GM21381 (cell line): ENCODE measurements at regions not wholly inside any gene's neighbourhood (a gene's known extent, or its start where the extent isn't known, plus 50 kb on each side); places are given as distances from the start of the nearest gene placed in this dataset.

Source experiments
- ATAC-seq: cut with Tn5 transposase; IDR thresholded peaks from one replicate; pipeline ENCODE4 v1.9.1; 2021; ENCODE audit warnings: mild to moderate bottlenecking, moderate library complexity; ENCODE audit not compliant: unreplicated experiment

DNA sequence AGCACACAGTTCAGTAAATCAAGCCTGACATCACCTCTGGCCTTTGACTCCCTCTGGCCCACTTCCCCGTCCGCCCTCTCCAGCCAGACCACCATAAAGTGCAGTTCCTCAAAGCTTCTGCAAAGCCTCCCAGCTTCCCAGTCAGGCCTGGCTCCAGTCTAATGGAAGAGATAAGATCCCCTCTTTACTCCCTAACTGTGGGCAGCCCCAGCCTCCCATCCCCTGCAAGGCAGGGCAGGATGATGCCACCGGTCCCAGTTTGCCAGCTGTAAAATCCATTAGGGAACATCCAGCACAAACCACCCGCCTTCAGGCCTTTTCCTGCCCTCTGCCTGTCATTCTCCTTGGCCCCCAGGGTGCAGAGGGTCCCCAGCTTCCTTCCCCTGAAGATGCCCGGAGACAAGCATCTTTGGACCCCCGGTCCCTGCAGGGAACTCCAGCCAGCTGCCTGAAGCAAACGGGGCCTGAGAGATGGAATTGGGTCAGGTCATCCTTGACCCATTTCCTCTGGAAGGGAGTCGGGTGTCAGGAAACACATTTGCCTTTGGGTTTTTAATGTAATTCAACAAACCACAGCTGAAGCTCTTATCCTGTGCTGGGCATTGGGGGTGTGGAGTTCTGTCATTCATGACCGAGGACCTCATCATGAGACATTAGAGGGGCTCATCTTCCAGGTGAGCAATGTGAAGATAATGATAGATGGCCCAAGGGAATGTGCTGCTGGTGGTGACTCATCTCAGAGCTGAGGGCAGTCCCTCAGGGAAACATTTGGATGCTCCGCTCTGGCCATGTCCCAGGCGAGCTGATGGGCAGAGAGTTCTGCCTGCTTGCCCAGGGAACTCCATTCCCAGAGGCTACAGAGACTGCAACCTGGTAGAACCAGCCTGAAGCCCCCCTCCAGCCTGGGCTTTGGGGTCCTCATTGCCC, 93.8 kb upstream of the CLMN start:
- ATAC-seq: no peak

DNA sequence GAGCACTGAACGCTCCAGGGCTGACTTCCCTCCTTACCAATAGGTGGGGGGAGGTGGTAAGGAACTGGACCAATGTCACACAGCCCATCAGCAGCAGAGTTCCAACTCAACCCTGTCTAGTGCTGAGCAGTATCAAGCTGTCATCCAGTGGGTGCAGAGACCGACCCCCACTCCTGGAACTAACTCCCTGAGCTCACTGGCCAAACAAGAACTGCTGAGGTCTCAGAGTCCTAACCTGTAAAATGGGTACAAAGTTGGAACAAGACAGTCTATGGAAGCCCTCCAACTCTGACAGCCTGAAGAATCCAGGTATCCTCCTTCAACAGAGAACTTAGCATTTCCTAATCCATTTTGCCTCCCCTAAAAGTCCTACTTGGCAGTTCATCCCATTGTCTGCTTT, 91.1 kb upstream of the CLMN start:
- no peak for ATAC-seq

DNA sequence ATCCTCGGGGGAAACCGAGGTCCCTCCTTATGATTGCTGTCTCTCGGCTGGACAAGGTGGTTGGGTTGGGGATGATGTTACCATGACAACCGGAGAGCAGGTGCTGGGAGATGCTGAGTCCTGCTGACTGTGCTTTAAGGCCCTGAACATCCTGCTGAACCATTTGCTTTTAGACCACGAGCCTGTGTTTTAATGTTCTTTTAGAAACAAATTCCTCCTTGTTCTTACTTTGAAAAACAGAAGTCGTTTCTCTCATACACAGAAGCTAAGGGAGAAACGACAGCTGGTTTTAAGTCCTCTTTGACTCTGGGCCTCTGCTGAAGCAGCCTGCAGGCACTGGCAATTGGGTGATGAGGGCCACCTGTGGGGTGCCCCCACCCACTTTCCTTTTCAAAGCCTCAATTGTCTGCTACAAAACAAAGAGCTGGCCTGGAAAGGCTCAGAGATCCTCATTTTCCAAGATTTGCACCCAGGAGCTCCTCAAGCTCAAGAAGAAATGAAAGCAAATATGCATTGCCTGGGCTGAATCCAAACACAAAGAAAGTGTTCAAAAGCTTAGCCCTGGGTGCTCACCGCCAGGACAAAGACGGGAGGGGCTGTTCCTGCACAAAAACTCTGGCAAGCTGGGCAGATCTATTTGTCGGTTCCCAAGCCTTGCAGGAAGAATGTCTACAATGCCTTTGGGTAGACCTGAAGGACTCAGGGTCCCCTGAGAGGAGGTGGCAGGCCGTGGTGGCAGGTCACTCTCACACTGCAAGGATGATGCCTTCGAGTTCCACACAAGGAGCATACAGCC, 90.0 kb upstream of the CLMN start:
- ATAC-seq: no peak

DNA sequence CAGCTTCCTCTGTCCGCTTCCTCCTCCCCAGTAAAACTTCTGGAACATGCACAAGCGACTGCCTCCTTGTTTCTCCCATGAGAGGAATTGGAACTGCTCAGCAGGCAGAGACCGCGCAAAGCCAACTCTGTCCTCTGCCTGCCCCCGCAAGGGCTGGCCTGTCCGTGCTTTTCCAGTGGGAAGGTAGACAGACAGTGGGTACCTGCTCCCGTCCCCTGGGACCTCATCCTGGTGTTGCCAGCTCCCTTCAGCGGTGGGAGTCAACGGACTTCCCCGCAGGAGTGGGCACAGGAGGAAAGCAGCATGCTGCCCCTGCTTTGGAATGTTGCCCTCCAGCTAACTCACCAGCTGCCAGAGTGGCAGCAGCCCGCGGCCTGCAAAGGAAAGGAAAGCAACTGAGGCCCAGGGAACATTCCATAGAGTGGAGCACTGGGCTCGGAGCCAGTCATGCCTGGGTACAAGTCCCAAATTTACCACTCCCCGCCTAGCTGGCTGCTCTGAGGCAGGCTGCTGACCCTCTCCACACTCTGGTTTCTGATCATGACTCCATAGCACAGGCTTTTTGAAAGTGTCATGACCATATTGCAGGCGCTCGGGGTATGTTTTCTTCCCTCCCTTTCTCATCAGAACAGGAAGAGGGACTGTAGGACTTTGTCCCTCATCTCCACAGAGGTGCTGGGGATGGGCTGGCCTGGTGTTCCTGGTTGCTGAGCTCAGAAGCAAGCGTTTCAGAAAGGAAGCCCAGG, 89.2 kb upstream of the CLMN start:
- no peak for ATAC-seq

DNA sequence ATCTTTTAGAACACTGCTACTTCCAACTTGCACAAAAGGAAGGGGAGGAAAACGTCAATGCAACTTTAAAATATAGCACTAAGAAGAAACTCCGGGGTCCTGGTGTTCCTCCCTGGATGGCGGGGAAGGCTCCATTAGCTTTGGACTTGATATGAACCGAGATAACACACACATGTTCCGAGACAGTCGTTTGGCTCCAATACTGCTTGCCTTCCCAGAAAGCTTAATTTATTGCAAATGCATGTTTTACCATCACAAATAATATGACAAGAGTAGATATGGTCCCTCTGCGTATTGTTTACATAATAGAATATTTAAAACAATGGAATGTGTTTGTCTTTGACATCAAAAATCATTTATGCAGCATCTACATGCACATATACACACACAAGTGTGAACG, 87.6 kb upstream of the CLMN start:
- ATAC-seq: no peak

DNA sequence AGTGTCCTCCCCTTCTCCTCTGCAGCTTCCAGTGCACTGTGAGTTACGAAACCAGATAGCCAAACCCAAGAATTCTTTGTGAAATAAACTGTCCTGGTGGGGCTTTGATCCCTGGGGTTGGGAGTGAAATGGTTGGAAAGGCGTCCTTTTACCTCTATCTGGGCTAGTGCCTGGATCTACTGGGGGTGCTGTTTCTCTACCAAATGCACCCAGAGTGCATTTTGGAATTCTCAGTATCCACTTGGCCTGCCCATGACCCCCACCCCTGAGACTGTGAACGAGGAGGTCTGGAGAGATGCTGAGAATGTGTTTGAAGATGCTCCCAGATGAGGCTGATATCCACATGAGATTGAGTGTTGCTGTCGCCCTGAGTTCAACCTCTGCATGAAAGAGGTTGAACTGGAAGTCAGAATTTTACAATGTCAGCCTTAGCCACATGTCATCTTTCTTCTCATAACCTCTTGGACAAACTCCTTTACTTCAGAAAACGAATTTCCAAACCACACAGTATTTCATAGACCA, 87.1 kb upstream of the CLMN start:
- no peak for ATAC-seq

DNA sequence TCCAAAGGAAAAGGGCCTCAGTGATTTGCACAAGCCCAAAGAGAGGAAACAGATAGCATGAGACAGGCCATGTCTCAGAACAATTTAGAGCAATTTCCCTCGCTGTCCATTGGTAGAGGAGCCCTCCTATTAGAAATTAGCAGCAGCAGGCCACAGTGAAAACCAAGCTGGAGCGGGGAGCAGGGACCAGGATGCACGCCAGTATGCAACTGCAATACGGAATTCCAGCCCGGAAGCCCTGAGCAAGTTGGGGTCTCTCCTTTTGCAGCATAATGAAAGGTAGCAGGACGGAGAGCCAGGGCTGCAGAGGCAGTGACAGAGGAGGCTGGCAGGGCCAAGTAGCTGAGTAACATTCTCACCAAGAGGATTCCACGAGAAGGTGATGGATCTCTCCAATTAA, 84.9 kb upstream of the CLMN start:
- no peak for ATAC-seq

DNA sequence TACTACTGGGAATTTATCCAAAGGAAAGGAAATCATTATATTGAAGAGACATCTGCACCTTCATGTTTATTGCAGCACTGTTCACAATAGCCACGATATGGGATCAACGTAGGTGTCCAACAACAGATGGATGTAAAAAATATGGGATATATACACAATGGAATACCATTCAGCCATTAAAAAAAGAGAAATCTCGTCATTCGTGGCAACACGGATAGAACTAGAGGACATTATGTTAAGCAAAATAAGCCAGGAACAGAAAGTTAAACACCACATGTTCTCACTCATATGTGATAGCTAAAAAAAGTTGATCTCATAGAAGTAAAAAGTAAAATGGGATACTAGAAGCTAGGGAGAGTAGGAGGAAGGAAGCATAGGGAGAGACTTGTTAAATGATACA, 82.9 kb upstream of the CLMN start:
- no peak for ATAC-seq

DNA sequence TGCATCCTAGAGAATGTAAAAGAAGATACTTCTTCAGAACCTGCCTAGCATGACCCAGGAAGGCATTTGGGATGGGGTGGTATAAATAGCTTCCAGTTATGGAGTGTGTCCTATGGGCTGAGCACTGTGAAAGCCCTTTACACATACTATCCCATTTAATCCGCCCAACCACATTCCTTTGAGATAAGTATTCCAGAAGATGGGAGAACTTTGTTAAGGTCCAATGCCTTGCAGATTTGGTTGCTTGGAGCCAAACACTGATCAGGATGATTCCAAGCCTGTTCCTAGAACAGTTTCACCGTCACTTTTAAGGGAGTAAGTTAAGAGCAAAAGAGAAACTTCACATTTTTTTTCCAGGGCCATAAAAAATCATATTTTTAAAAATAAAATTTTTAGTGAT, 82.5 kb upstream of the CLMN start:
- no peak for ATAC-seq

DNA sequence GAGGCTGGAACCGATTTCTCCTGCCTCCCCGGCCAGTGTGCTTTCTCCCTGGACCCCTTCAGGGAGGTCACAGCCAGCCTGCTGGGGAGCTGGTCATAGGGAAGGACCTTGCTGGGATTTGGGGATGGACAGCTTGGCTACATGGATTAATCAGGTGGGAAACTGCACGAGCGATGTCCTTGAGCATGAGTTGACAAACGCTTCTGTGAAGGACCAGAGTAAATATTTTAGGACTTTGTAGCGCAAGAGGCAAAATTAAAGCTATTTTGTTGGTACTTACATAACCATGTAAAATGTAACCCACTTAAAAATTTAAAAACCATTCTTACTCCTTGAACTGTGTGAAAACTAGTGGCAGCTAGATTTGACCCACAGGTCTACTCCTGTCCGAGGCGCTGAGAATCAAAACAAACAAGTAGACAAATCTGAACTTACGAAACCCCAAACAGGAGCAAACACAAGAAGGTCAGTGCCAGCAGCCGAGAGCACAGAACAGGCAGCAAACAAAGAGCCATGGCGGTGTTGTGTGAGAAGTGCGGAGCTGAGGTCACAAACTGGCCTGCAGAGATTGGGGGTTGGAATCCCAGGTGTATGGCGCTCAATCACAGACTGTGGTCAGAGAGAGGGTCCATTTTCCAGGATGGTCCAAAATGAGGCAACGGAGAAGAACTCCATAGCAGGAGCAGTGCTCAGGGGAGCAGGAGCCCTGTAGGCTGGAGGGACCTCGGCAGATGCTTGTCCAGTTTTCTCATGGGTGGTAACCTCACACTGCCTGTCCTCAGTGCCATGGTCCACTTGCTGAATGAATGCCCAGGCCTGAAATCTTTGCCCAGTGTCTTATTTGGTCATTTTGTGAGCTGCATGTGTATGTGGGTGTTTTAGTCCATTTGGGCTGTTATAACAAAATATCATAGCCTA, 79.2 kb upstream of the CLMN start:
- ATAC-seq: no peak

DNA sequence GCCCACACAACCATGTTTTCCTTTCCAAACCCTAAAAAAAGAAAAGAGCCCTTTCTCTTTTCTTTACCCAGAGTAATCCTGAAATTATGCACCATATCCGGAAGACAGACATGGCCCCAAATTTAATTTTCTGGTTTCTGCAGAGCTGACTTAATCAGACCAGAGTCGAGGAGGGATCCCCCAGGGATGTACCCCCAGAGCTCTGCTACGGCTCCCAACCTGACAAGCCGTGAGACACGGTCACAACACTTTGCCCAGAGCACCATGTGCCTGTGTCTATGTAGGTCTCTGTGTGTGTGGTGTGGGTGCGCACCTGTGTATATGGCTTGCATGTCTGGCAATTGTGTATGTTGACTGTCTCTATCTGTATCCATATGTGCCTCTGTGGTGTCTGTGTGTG, 77.6 kb upstream of the CLMN start:
- ATAC-seq: no peak

DNA sequence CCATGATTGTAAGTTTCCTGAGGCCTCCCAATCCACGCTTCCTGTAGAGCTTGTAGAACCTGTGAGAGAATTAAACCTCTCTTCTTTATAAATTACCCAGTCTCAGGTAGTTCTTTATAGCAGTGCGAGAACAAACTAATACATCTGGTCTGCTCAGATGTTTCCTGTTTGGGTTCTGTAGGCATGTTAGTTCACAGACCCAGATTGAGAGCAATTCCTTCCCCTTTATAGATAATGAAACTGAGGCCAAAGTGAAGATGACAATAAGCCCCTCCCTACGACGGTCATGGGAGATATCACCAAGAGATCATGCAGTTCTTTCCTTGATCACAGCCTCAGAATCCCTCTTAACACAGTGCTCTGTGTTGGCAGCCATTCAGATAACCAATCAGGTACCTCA, 76.5 kb upstream of the CLMN start:
- no peak for ATAC-seq

DNA sequence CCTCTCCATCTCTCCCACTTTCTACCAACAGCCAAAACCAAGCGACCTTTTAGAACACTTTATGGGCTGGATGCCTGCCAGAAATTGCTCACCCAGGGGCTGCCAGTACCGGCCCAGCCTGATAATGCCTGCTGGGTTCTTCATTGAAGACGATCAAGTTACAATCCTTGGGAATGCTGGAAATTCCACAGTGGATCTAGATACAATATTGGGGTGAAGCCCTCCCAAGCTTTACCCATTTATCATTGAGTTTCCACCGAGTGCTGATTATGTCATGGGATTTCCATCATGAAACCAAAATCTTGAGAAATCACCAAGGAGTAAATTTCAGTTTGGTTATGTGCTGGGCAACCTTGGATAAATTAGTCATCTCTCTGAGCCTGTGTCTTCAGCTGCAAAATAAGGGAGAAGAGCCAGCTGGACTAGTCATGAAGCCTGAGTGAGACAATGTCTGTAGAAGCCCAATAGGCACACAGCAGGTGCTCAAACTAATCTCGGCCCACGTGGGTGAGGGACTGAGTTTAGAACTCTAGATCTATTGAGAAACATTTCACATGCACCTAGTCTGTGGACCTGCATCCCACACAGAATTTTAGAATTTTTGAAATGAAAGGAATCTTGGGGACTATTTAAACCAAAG, 75.5 kb upstream of the CLMN start:
- no peak for ATAC-seq

DNA sequence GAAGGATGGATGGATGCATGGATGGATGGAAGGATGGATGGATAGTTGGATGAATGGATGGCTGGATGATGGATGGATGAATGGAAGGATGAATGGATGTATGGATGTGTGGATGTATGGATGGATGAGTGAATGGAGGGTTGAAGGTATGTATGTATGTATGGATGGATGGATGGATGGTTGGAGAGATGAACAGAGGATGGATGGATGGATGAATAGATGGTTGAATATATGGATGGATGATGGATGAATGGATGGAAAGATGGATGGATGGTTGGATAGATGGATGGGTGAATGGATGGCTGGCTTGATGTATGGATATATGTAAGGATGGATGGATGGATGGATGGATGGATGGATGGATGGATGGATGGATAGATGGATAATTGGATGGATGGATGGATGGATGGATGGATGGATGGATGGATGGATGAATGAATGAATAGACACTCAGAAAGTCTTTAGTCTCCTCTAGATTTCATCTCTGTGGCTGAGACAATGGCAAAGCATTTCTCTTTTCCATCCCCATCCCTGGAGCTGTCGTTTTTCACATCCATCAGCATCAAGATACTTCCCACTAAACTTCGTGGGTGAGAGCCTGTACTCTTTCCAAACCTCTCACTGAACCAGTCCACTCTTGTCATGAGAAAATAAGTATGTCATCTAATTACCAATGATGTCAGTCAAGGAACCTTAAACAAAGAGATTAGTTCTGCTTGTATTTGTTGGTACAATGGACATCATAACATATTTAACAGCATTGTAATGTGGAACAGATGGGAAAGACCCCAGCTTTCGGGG, 74.8 kb upstream of the CLMN start:
- no peak for ATAC-seq

DNA sequence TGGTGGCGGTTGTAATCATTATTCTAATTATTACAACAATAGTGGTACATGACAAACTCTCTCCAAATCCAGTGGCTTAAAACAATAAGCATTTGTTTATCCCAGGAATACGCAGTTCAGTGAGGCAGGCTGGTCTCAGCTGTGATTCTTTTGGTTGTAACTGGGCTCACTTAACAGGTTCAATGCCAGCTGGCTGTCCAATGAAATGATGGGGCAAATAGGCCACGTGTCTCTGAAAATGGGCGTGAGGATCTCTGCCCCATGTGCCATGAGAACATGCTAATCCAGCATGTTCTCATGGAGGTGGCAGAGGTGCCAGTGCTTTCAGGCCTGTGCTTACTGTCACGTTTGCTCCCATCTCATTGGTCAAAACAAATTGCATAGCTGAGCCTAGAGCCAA, 73.1 kb upstream of the CLMN start:
- ATAC-seq: no peak

DNA sequence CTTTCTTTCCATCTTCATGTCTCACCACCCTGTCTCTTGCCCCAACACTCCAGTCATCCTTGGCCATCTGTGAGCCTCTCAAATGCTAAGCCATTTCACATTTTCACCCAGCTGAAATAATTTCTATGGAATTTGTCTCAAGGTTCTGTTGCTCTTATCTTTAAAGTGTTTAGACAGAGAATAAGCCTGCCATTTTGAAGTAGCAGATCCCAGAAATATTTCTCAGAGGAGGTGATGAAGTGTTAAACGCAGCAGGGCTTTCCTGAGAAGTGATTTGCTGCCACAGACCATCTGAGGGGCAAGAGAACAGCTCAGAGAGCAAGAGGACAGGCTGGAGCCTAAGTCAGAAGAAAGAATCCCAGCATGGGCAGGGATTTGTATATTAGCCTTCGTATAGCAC, 71.6 kb upstream of the CLMN start:
- ATAC-seq: no peak

DNA sequence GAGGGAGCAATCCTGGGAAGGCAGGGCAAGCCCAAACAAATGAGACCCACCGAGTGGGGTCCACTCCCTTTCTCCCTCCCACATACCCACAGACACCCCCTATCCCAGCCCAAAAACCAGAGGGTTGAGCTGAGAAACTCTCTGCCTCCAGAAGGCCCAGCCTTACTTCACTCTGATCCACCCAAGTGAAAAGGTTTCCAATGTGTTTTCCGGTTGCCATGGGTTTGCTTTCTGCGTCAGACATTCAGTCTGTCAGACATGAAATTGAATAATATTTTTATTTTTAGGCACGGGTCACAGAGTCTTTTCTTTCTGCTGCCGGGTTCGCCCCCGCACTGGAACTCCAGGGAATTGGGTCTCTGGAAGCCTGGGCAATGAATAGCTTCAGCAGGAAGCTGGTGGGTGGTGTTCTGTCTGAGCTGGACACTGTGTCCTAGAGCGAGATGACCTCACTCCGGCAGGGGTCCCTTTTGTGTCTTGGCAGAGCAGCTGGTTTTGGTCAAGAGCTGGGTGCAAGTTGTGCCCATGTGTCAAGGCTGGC, 69.8 kb upstream of the CLMN start:
- no peak for ATAC-seq

DNA sequence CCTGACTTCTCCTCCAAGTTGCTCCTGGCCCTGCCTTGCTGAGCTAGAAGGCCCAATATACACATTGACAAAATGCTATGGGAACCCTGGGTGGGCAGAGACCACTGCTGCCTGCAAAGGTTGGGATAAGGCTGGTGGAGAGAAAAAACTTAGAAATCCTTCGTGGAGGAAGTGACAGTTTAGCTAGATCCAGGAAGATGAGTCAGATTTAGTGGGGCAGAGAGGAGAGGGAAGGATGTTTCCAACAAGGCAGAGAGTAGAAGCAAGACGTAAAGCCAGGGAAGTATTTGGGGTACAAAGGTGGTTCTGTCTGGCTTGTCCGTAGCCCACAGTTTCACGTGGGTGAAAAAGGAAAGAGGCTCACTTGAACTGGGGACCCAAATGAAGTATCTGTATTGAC, 69.0 kb upstream of the CLMN start:
- ATAC-seq: no peak
